GM23338 (cell line): ENCODE measurements at regions not wholly inside any gene's neighbourhood (a gene's known extent, or its start where the extent isn't known, plus 50 kb on each side); places are given as distances from the start of the nearest gene placed in this dataset.

Experiments used
- ATAC-seq: fragments of 200-7000 bp; cut with Tn5 transposase; 3 replicates; pipeline ENCODE4 v1.9.1; 2020
- DNase-seq: peaks from one replicate; pipeline ENCODE4 v3.0.0-alpha.2; 2015; ENCODE audit warnings: low spot score
- H2AFZ ChIP-seq: fragments of 200-600 bp; sonication (generic); 2 replicates; pipeline ENCODE4 v1.8.0; 2016; ENCODE audit warnings: antibody characterized with exemption, mild to moderate bottlenecking, moderate library complexity
- H3F3A ChIP-seq: fragments of 200-600 bp; sonication (generic); replicated peaks from 2 replicates; pipeline ENCODE4 v1.8.0; 2017; ENCODE audit warnings: antibody characterized with exemption, mixed run types, low read depth
- H3K27ac ChIP-seq: fragments of 200-600 bp; sonication (generic); 2 replicates; pipeline ENCODE4 v1.6.1; 2016; ENCODE audit warnings: low read depth
- H3K27me3 ChIP-seq: fragments of 200-600 bp; sonication (generic); 2 replicates; pipeline ENCODE4 v1.8.0; 2016; ENCODE audit warnings: mild to moderate bottlenecking, mixed run types, moderate library complexity; ENCODE audit not compliant: insufficient read depth
- H3K36me3 ChIP-seq: fragments of 200-600 bp; sonication (generic); 2 replicates; pipeline ENCODE4 v1.8.0; 2016; ENCODE audit warnings: mild to moderate bottlenecking; ENCODE audit not compliant: insufficient read depth
- H3K4me1 ChIP-seq: fragments of 200-600 bp; sonication (generic); 2 replicates; pipeline ENCODE4 v1.8.0; 2016; ENCODE audit warnings: mild to moderate bottlenecking, moderate library complexity; ENCODE audit not compliant: insufficient read depth
- H3K4me2 ChIP-seq: fragments of 200-600 bp; sonication (generic); 2 replicates; pipeline ENCODE4 v1.7.1; 2017; ENCODE audit warnings: mixed run types
- H3K4me3 ChIP-seq: fragments of 200-600 bp; sonication (generic); 2 replicates; pipeline ENCODE4 v1.6.1; 2016; ENCODE audit warnings: mixed run types
- H3K79me2 ChIP-seq: fragments of 200-600 bp; sonication (generic); replicated peaks from 2 replicates; pipeline ENCODE4 v1.8.0; 2017; ENCODE audit warnings: mild to moderate bottlenecking; ENCODE audit not compliant: insufficient read depth
- H3K9me2 ChIP-seq: fragments of 200-600 bp; sonication (generic); 2 replicates; pipeline ENCODE4 v1.8.0; 2017; ENCODE audit not compliant: insufficient read depth
- H4K20me1 ChIP-seq: fragments of 200-600 bp; sonication (generic); replicated peaks from 2 replicates; pipeline ENCODE4 v1.8.0; 2017; ENCODE audit warnings: mild to moderate bottlenecking; ENCODE audit not compliant: insufficient read depth
- H3K27ac Mint-ChIP-seq: 2 replicates; pipeline ENCODE4 v1.8.0; 2020; ENCODE audit warnings: inconsistent platforms, mild to moderate bottlenecking, moderate library complexity, mixed read lengths
- H3K27me3 Mint-ChIP-seq: 3 replicates; pipeline ENCODE4 v1.8.0; 2022; ENCODE audit warnings: low read depth, mild to moderate bottlenecking, moderate library complexity, mixed read lengths, inconsistent platforms; ENCODE audit not compliant: insufficient read depth, poor library complexity
- H3K36me3 Mint-ChIP-seq: 3 replicates; pipeline ENCODE4 v1.8.0; 2021; ENCODE audit warnings: low read depth, mild to moderate bottlenecking, inconsistent platforms, moderate library complexity, mixed read lengths
- H3K4me1 Mint-ChIP-seq: 3 replicates; pipeline ENCODE4 v1.8.0; 2020; ENCODE audit warnings: mild to moderate bottlenecking, inconsistent platforms, mixed read lengths
- H3K4me3 Mint-ChIP-seq: 3 replicates; pipeline ENCODE4 v1.8.0; 2021; ENCODE audit warnings: moderate library complexity, mild to moderate bottlenecking, inconsistent platforms, mixed read lengths
- H3K9me3 Mint-ChIP-seq: 3 replicates; pipeline ENCODE4 v1.8.0; 2020; ENCODE audit warnings: moderate library complexity, mild to moderate bottlenecking, inconsistent platforms, mixed read lengths
- CREB1 ChIP-seq: fragments of 250-450 bp; sonication (Bioruptor Pico); IDR thresholded peaks from 2 replicates; pipeline ENCODE4 v1.5.0; 2020; ENCODE audit warnings: low read depth, mild to moderate bottlenecking, moderate library complexity
- CTCF ChIP-seq, 2 experiments: fragments of 200-600 bp in 1 of 2; sonication (generic) in 1 of 2; conservative IDR thresholded peaks; 2 replicates each; pipeline versions ENCODE4 v1.5.1 to v1.6.1; 2016 to 2017; ENCODE audit warnings: antibody characterized with exemption in 2 of 2, low read depth in 2 of 2, mild to moderate bottlenecking in 2 of 2, moderate library complexity in 1 of 2
- EZH2 ChIP-seq: fragments of 200-600 bp; sonication (generic); IDR thresholded peaks from one replicate; pipeline ENCODE4 v1.8.0; 2017; ENCODE audit warnings: antibody characterized with exemption, mild to moderate bottlenecking, low read depth; ENCODE audit not compliant: unreplicated experiment
- POLR2AphosphoS5 ChIP-seq: IDR thresholded peaks from 2 replicates; pipeline ENCODE4 v1.6.1; 2016; ENCODE audit warnings: antibody characterized with exemption, low read depth
- STAT1 ChIP-seq: IDR thresholded peaks from one replicate; pipeline ENCODE4 v1.6.1; 2016; ENCODE audit warnings: antibody characterized with exemption; ENCODE audit not compliant: unreplicated experiment
- ZNF114 ChIP-seq: fragments of 250-450 bp; sonication (Bioruptor Pico); IDR thresholded peaks from 2 replicates; pipeline ENCODE4 v1.5.0; 2020; ENCODE audit warnings: mild to moderate bottlenecking, moderate library complexity
- ZNF331 ChIP-seq: fragments of 250-450 bp; sonication (Bioruptor Pico); IDR thresholded peaks from 2 replicates; pipeline ENCODE4 v1.5.0; 2020; ENCODE audit warnings: low read depth, mild to moderate bottlenecking, moderate library complexity
- TF ChIP-seq, protein P1 (sequence below): IDR thresholded peaks from 2 replicates; pipeline ENCODE4 v1.6.1; 2016; ENCODE audit warnings: antibody characterized with exemption

GRCh38 chr20:48049641-48050040 is 264.4 kb upstream of the SULF2 start:
- no peak overlapping the region for H3K27ac ChIP-seq
- no peaks in the 10 kb centered on the region for H3K79me2 ChIP-seq
- DNase-seq: no peak
- no peak overlapping the region for H3K27ac Mint-ChIP-seq
- H3F3A ChIP-seq: no peaks in the 10 kb centered on the region
- no peak overlapping the region for H2AFZ ChIP-seq
- H3K36me3 Mint-ChIP-seq: no peaks in the 10 kb centered on the region
- peaks cover 15% of the 10 kb centered on the region; the same call in 2 of the 3 replicates for H3K9me3 Mint-ChIP-seq
- H3K4me1 Mint-ChIP-seq: no peaks in the 10 kb centered on the region
- no peaks in the 10 kb centered on the region for H4K20me1 ChIP-seq
- no peak overlapping the region for H3K4me2 ChIP-seq
- TF ChIP-seq CREB1 (CRISPR knock-in tag) (no peak), ZNF331 (CRISPR knock-in tag) (no peak)
- peaks cover 1% of the 10 kb centered on the region for H3K27me3 Mint-ChIP-seq
- H3K36me3 ChIP-seq: no peaks in the 10 kb centered on the region; the same call in 1 of the 2 replicates
- no peaks in the 10 kb centered on the region for H3K4me1 ChIP-seq
- no peak overlapping the region for H3K4me3 ChIP-seq
- no peak overlapping the region for H3K4me3 Mint-ChIP-seq
- H3K9me2 ChIP-seq: peaks cover 5% of the 10 kb centered on the region; the same call in 1 of the 2 replicates
- no peaks in the 10 kb centered on the region for H3K27me3 ChIP-seq
- no peak for ATAC-seq

GRCh38 chr20:48049171-48049570 is 263.9 kb upstream of the SULF2 start:
- Histone ChIP-seq H3K9me2 (peaks cover 3% of the 10 kb centered on the region; the same call in 1 of the 2 replicates), H3K4me1 (no peaks in the 10 kb centered on the region), H3K79me2 (no peaks in the 10 kb centered on the region), H3K27me3 (no peaks in the 10 kb centered on the region), H3K4me2 (no peak overlapping the region), H2AFZ (no peak overlapping the region), H3K27ac (no peak overlapping the region), H4K20me1 (no peaks in the 10 kb centered on the region), H3F3A (no peaks in the 10 kb centered on the region), H3K36me3 (no peaks in the 10 kb centered on the region; the same call in 1 of the 2 replicates), H3K4me3 (no peak overlapping the region)
- no peak overlapping the region for H3K4me3 Mint-ChIP-seq
- ATAC-seq (no peak), DNase-seq (no peak)
- H3K27me3 Mint-ChIP-seq: peaks cover 1% of the 10 kb centered on the region
- no peaks in the 10 kb centered on the region for H3K4me1 Mint-ChIP-seq
- TF ChIP-seq, protein P1, sequence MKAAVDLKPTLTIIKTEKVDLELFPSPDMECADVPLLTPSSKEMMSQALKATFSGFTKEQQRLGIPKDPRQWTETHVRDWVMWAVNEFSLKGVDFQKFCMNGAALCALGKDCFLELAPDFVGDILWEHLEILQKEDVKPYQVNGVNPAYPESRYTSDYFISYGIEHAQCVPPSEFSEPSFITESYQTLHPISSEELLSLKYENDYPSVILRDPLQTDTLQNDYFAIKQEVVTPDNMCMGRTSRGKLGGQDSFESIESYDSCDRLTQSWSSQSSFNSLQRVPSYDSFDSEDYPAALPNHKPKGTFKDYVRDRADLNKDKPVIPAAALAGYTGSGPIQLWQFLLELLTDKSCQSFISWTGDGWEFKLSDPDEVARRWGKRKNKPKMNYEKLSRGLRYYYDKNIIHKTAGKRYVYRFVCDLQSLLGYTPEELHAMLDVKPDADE: no peak
- TF ChIP-seq EZH2: no peak
- TF ChIP-seq CTCF (conservative IDR thresholded peaks at IDR 0.05; ENCODE audit: low read depth in 2 of 2): no peak
- no peak for TF ChIP-seq POLR2AphosphoS5
- TF ChIP-seq STAT1: no peak
- no peak for TF ChIP-seq CREB1 (CRISPR knock-in tag)
- TF ChIP-seq ZNF114 (CRISPR knock-in tag): no peak
- H3K36me3 Mint-ChIP-seq: no peaks in the 10 kb centered on the region
- no peak overlapping the region for H3K27ac Mint-ChIP-seq
- H3K9me3 Mint-ChIP-seq: peaks cover 15% of the 10 kb centered on the region; the same call in 2 of the 3 replicates
